ENCODE measurements at regions not wholly inside any gene's neighbourhood (a gene's known extent, or its start where the extent isn't known, plus 50 kb on each side); places are given as distances from the start of the nearest gene placed in this dataset.

GRCh38 chr7:24442170-24442777 is 131.0 kb upstream of the PALS2 start:
- no peaks in the 10 kb centered on the region for H3K9me3 ChIP-seq (ENCODE audit: control insufficient read depth, low read depth, low read length)

GRCh38 chr7:24444666-24445440 is 128.4 kb upstream of the PALS2 start:
- no peak overlapping the region for H2AFZ ChIP-seq (ENCODE audit: control insufficient read depth, low read length)
- no peak for FAIRE-seq

More at GRCh38 chr7:24442170-24442777, 131.0 kb upstream of the PALS2 start:
- Histone ChIP-seq H3K4me3 (ENCODE audit: control insufficient read depth in 2 of 3, extremely low read depth in 1 of 3, insufficient read depth in 2 of 3, low read depth in 1 of 3, low read length in 3 of 3) (no peak overlapping the region), H4K20me1 (ENCODE audit: control insufficient read depth, extremely low read depth, insufficient read depth, low read length) (no peaks in the 10 kb centered on the region), H3K4me1 (ENCODE audit: control insufficient read depth, extremely low read depth, insufficient read depth, low read length) (peaks cover 9% of the 10 kb centered on the region), H3K27ac (ENCODE audit: control insufficient read depth, insufficient read depth, low read length) (no peak overlapping the region), H3K27me3 (ENCODE audit: control insufficient read depth, extremely low read depth, insufficient read depth, low read length) (no peaks in the 10 kb centered on the region), H2AFZ (ENCODE audit: control insufficient read depth, low read length) (no peak overlapping the region), H3K79me2 (ENCODE audit: control insufficient read depth, insufficient read depth, low read length) (no peaks in the 10 kb centered on the region), H3K36me3 (ENCODE audit: control insufficient read depth in 2 of 2, extremely low read depth in 1 of 2, insufficient read depth in 2 of 2, low read length in 2 of 2) (no peaks in the 10 kb centered on the region), H3K9me1 (ENCODE audit: control insufficient read depth, extremely low read depth, insufficient read depth, low read length) (no peaks in the 10 kb centered on the region), H3K9ac (ENCODE audit: control insufficient read depth, extremely low read depth, insufficient read depth, low read length) (no peak overlapping the region), H3K4me2 (ENCODE audit: control insufficient read depth, extremely low read depth, insufficient read depth, low read depth, low read length) (no peak overlapping the region)
- DNase-seq (ENCODE audit: low read depth, low spot score): no peak
- dilution Hi-C loops (cut with MboI; ENCODE audit: extremely low pct_ligation_motif_present, low sequenced_read_pairs): no loop called here
- no peak for FAIRE-seq
- TF ChIP-seq, protein P1, sequence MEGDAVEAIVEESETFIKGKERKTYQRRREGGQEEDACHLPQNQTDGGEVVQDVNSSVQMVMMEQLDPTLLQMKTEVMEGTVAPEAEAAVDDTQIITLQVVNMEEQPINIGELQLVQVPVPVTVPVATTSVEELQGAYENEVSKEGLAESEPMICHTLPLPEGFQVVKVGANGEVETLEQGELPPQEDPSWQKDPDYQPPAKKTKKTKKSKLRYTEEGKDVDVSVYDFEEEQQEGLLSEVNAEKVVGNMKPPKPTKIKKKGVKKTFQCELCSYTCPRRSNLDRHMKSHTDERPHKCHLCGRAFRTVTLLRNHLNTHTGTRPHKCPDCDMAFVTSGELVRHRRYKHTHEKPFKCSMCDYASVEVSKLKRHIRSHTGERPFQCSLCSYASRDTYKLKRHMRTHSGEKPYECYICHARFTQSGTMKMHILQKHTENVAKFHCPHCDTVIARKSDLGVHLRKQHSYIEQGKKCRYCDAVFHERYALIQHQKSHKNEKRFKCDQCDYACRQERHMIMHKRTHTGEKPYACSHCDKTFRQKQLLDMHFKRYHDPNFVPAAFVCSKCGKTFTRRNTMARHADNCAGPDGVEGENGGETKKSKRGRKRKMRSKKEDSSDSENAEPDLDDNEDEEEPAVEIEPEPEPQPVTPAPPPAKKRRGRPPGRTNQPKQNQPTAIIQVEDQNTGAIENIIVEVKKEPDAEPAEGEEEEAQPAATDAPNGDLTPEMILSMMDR (optimal IDR thresholded peaks at IDR 0.05 in 1 of 3, IDR thresholded peaks at IDR 0.05 in 1 of 3, conservative IDR thresholded peaks at IDR 0.05 in 1 of 3; ENCODE audit: extremely low read depth in 1 of 3, insufficient read depth in 2 of 3, low read length in 3 of 3): no peak
- TF ChIP-seq EZH2 (IDR thresholded peaks at IDR 0.05; ENCODE audit: low read length): no peak

More at GRCh38 chr7:24444666-24445440, 128.4 kb upstream of the PALS2 start:
- no peak overlapping the region for H3K9ac ChIP-seq (ENCODE audit: control insufficient read depth, extremely low read depth, insufficient read depth, low read length)
- no peaks in the 10 kb centered on the region for H3K79me2 ChIP-seq (ENCODE audit: control insufficient read depth, insufficient read depth, low read length)
- no peaks in the 10 kb centered on the region for H3K9me1 ChIP-seq (ENCODE audit: control insufficient read depth, extremely low read depth, insufficient read depth, low read length)
- no peaks in the 10 kb centered on the region for H4K20me1 ChIP-seq (ENCODE audit: control insufficient read depth, extremely low read depth, insufficient read depth, low read length)
- H3K27me3 ChIP-seq (ENCODE audit: control insufficient read depth, extremely low read depth, insufficient read depth, low read length): no peaks in the 10 kb centered on the region
- no peaks in the 10 kb centered on the region for H3K9me3 ChIP-seq (ENCODE audit: control insufficient read depth, low read depth, low read length)
- TF ChIP-seq, protein P1 (optimal IDR thresholded peaks at IDR 0.05 in 1 of 3, IDR thresholded peaks at IDR 0.05 in 1 of 3, conservative IDR thresholded peaks at IDR 0.05 in 1 of 3; ENCODE audit: extremely low read depth in 1 of 3, insufficient read depth in 2 of 3, low read length in 3 of 3): no peak
- TF ChIP-seq EZH2 (IDR thresholded peaks at IDR 0.05; ENCODE audit: low read length): no peak
- no peak overlapping the region for H3K4me3 ChIP-seq (ENCODE audit: control insufficient read depth in 2 of 3, extremely low read depth in 1 of 3, insufficient read depth in 2 of 3, low read depth in 1 of 3, low read length in 3 of 3)
- H3K27ac ChIP-seq (ENCODE audit: control insufficient read depth, insufficient read depth, low read length): no peak overlapping the region
- dilution Hi-C loops (cut with MboI; ENCODE audit: extremely low pct_ligation_motif_present, low sequenced_read_pairs): no loop called here
- no peak for DNase-seq (ENCODE audit: low read depth, low spot score)
- H3K4me2 ChIP-seq (ENCODE audit: control insufficient read depth, extremely low read depth, insufficient read depth, low read depth, low read length): no peak overlapping the region
- H3K4me1 ChIP-seq (ENCODE audit: control insufficient read depth, extremely low read depth, insufficient read depth, low read length): no peaks in the 10 kb centered on the region
- H3K36me3 ChIP-seq (ENCODE audit: control insufficient read depth in 2 of 2, extremely low read depth in 1 of 2, insufficient read depth in 2 of 2, low read length in 2 of 2): no peaks in the 10 kb centered on the region

Data from keratinocyte (primary cell).